Thoracic aorta (tissue), 2 donors: ENCODE measurements at regions not wholly inside any gene's neighbourhood (a gene's known extent, or its start where the extent isn't known, plus 50 kb on each side); places are given as distances from the start of the nearest gene placed in this dataset.

ENCODE experiments used
- ATAC-seq: fragments of 150-250 bp; one replicate; pipeline ENCODE4 v1.8.0; 2017; ENCODE audit warnings: low read depth; ENCODE audit not compliant: insufficient number of reproducible peaks, low FRiP score
- DNase-seq: peaks from one replicate; pipeline ENCODE4 v3.0.0-alpha.2; 2020; ENCODE audit warnings: low spot score
- H3K27ac ChIP-seq, 2 donors: fragments of 200-600 bp; sonication (generic); 1 replicate in 1 of 2; 2 replicates in 1 of 2; pipeline ENCODE4 v1.5.1; 2016; ENCODE audit warnings: mild to moderate bottlenecking in 2 of 2, moderate library complexity in 2 of 2
- H3K27me3 ChIP-seq: fragments of 200-600 bp; sonication (generic); replicated peaks from 2 replicates; pipeline ENCODE4 v1.6.0; 2016; ENCODE audit warnings: mild to moderate bottlenecking; ENCODE audit not compliant: insufficient read depth
- H3K36me3 ChIP-seq: fragments of 200-600 bp; sonication (generic); one replicate; pipeline ENCODE4 v1.5.1; 2016
- H3K4me1 ChIP-seq, 2 donors: fragments of 200-600 bp; sonication (generic); 1 replicate in 1 of 2; 2 replicates in 1 of 2; pipeline versions ENCODE4 v1.5.1 to v1.6.0; 2016; ENCODE audit warnings: low read depth in 2 of 2, mild to moderate bottlenecking in 1 of 2; ENCODE audit not compliant: control insufficient read depth in 1 of 2
- H3K4me3 ChIP-seq: fragments of 200-600 bp; sonication (generic); 2 replicates; pipeline ENCODE4 v1.5.1; 2016; ENCODE audit warnings: mild to moderate bottlenecking
- H3K9me3 ChIP-seq: fragments of 200-600 bp; sonication (generic); 2 replicates; pipeline ENCODE4 v1.5.1; 2016
- CTCF ChIP-seq: fragments of 200-600 bp; sonication (generic); IDR thresholded peaks from one replicate; pipeline ENCODE4 v1.5.1; 2019; ENCODE audit warnings: antibody characterized with exemption

- DNase-seq = no peak
- TF ChIP-seq CTCF = no peak
- H3K36me3 ChIP-seq = no peaks in the 10 kb centered on the region
- H3K4me3 ChIP-seq = no peak overlapping the region
- H3K9me3 ChIP-seq = no peaks in the 10 kb centered on the region
- H3K27ac ChIP-seq = no peak overlapping the region
- H3K4me1 ChIP-seq = no peaks in the 10 kb centered on the region
- no peak for ATAC-seq
- no peaks in the 10 kb centered on the region for H3K27me3 ChIP-seq
Observed at GRCh38 chr17:36675250-36675649, 73.9 kb downstream of the MRM1 start.

GRCh38 chr17:36675786-36676185 is 74.4 kb downstream of the MRM1 start:
- no peaks in the 10 kb centered on the region for H3K9me3 ChIP-seq
- H3K27me3 ChIP-seq = no peaks in the 10 kb centered on the region
- DNase-seq (no peak), ATAC-seq (no peak)
- no peaks in the 10 kb centered on the region for H3K4me1 ChIP-seq
- no peak for TF ChIP-seq CTCF
- H3K36me3 ChIP-seq = no peaks in the 10 kb centered on the region
- H3K27ac ChIP-seq = no peak overlapping the region
- H3K4me3 ChIP-seq = no peak overlapping the region

- Histone ChIP-seq H3K27ac (no peak overlapping the region), H3K9me3 (no peaks in the 10 kb centered on the region), H3K27me3 (no peaks in the 10 kb centered on the region), H3K4me3 (no peak overlapping the region), H3K4me1 (no peaks in the 10 kb centered on the region), H3K36me3 (no peaks in the 10 kb centered on the region)
- DNase-seq (no peak), ATAC-seq (no peak)
- no peak for TF ChIP-seq CTCF
Observed at GRCh38 chr17:36679815-36680467, 78.6 kb downstream of the MRM1 start.

GRCh38 chr17:36680701-36681202 is 79.4 kb downstream of the MRM1 start:
- DNase-seq (no peak), ATAC-seq (no peak)
- Histone ChIP-seq H3K4me3 (no peak overlapping the region), H3K36me3 (no peaks in the 10 kb centered on the region), H3K9me3 (no peaks in the 10 kb centered on the region), H3K27me3 (no peaks in the 10 kb centered on the region), H3K4me1 (no peaks in the 10 kb centered on the region), H3K27ac (no peak overlapping the region)
- TF ChIP-seq CTCF = no peak

GRCh38 chr17:36682773-36683172 is 81.4 kb downstream of the MRM1 start:
- no peak overlapping the region for H3K4me3 ChIP-seq
- ATAC-seq (no peak), DNase-seq (no peak)
- H3K27ac ChIP-seq = no peak overlapping the region
- H3K27me3 ChIP-seq = no peaks in the 10 kb centered on the region
- H3K36me3 ChIP-seq = no peaks in the 10 kb centered on the region
- H3K9me3 ChIP-seq = no peaks in the 10 kb centered on the region
- no peak for TF ChIP-seq CTCF
- no peaks in the 10 kb centered on the region for H3K4me1 ChIP-seq
